HEK293T (cell line): ENCODE measurements at regions not wholly inside any gene's neighbourhood (a gene's known extent, or its start where the extent isn't known, plus 50 kb on each side); places are given as distances from the start of the nearest gene placed in this dataset.

ENCODE experiments used
- CTCF ChIA-PET: fragments of 350-600 bp; formaldehyde crosslinking; extraction: SDS; loops from one replicate; lab custom pipeline; 2021; ENCODE audit warnings: antibody characterized with exemption, inconsistent platforms; lab: Yijun Ruan, JAX
- POLR2A ChIA-PET: fragments of 350-600 bp; formaldehyde crosslinking; extraction: SDS; loops from one replicate; lab custom pipeline; 2020; ENCODE audit warnings: antibody characterized with exemption, inconsistent platforms; lab: Yijun Ruan, JAX
- DNase-seq: peaks from one replicate; pipeline ENCODE4 v3.0.0; 2012; ENCODE audit warnings: mixed read lengths; ENCODE audit errors: extremely low spot score
- ARNT ChIP-seq: fragments of 450-650 bp; IDR thresholded peaks from 2 replicates; pipeline ENCODE4 v1.6.1; 2017; ENCODE audit warnings: mild to moderate bottlenecking
- BHLHE40 ChIP-seq: fragments of 450-650 bp; IDR thresholded peaks from 2 replicates; pipeline ENCODE4 v1.6.1; 2016; ENCODE audit warnings: mild to moderate bottlenecking, moderate library complexity, borderline replicate concordance
- CTBP1 ChIP-seq: fragments of 450-650 bp; IDR thresholded peaks from 2 replicates; pipeline ENCODE4 v1.6.1; 2016; ENCODE audit warnings: borderline replicate concordance
- ELF4 ChIP-seq: fragments of 450-650 bp; IDR thresholded peaks from 2 replicates; pipeline ENCODE4 v1.6.1; 2017; ENCODE audit warnings: antibody characterized with exemption
- FOXA1 ChIP-seq: fragments of 450-650 bp; IDR thresholded peaks from 2 replicates; pipeline ENCODE4 v1.6.1; 2016; ENCODE audit warnings: mild to moderate bottlenecking
- FOXK2 ChIP-seq: fragments of 450-650 bp; IDR thresholded peaks from 2 replicates; pipeline ENCODE4 v1.6.1; 2016; ENCODE audit warnings: mild to moderate bottlenecking
- FOXM1 ChIP-seq: fragments of 450-650 bp; IDR thresholded peaks from 2 replicates; pipeline ENCODE4 v1.6.1; 2017; ENCODE audit warnings: mild to moderate bottlenecking, borderline replicate concordance
- HDGF ChIP-seq: fragments of 450-650 bp; IDR thresholded peaks from 2 replicates; pipeline ENCODE4 v1.6.1; 2017; ENCODE audit warnings: antibody characterized with exemption, borderline replicate concordance
- L3MBTL2 ChIP-seq: fragments of 450-650 bp; conservative IDR thresholded peaks from 2 replicates; pipeline ENCODE4 v1.6.1; 2016; ENCODE audit warnings: mild to moderate bottlenecking
- LEF1 ChIP-seq: fragments of 450-650 bp; IDR thresholded peaks from 2 replicates; pipeline ENCODE4 v1.6.1; 2017; ENCODE audit warnings: mild to moderate bottlenecking, borderline replicate concordance
- NFRKB ChIP-seq: fragments of 450-650 bp; IDR thresholded peaks from 2 replicates; pipeline ENCODE4 v1.6.1; 2016; ENCODE audit warnings: mild to moderate bottlenecking, moderate library complexity
- PKNOX1 ChIP-seq: fragments of 450-650 bp; IDR thresholded peaks from 2 replicates; pipeline ENCODE4 v1.6.1; 2016
- SP1 ChIP-seq: fragments of 450-650 bp; IDR thresholded peaks from 2 replicates; pipeline ENCODE4 v1.6.1; 2017
- SUZ12 ChIP-seq: fragments of 450-650 bp; IDR thresholded peaks from 2 replicates; pipeline ENCODE4 v1.6.1; 2016; ENCODE audit warnings: mild to moderate bottlenecking
- TARDBP ChIP-seq: fragments of 450-650 bp; IDR thresholded peaks from 2 replicates; pipeline ENCODE4 v1.6.1; 2016
- ZNF384 ChIP-seq: fragments of 450-650 bp; IDR thresholded peaks from 2 replicates; pipeline ENCODE4 v1.6.1; 2016

- CTCF ChIA-PET = no interaction called here
- no peak for TF ChIP-seq LEF1
- no peak for TF ChIP-seq BHLHE40
- no peak for TF ChIP-seq ARNT
- TF ChIP-seq FOXA1 = no peak
- TF ChIP-seq ELF4 = no peak
- no peak for TF ChIP-seq TARDBP
- DNase-seq = no peak
- POLR2A ChIA-PET = no interaction called here
These were observed 1678.8 kb downstream of the MAT2B start for GRCh38 chr5:165184183-165184582.

- TF ChIP-seq FOXK2 (no peak), SUZ12 (no peak), BHLHE40 (no peak), NFRKB (no peak), FOXM1 (no peak), L3MBTL2 (no peak), ARNT (no peak), FOXA1 (no peak), ELF4 (no peak), HDGF (no peak), CTBP1 (no peak), LEF1 (no peak), ZNF384 (no peak), PKNOX1 (no peak), SP1 (no peak), TARDBP (no peak)
- no peak for DNase-seq
- CTCF ChIA-PET = no interaction called here
- POLR2A ChIA-PET = no interaction called here
These were observed 1680.3 kb downstream of the MAT2B start for GRCh38 chr5:165185716-165186115.

GRCh38 chr5:165187815-165188214 lies 1682.4 kb downstream of the MAT2B start:
- ChIA-PET POLR2A (no interaction called here), CTCF (no interaction called here)
- no peak for DNase-seq
- TF ChIP-seq LEF1 = no peak
- TF ChIP-seq FOXK2 = no peak
- no peak for TF ChIP-seq FOXA1
- TF ChIP-seq SUZ12 = no peak
- no peak for TF ChIP-seq ARNT
- no peak for TF ChIP-seq NFRKB
- no peak for TF ChIP-seq TARDBP
- no peak for TF ChIP-seq HDGF
- no peak for TF ChIP-seq PKNOX1

GRCh38 chr5:165188556-165189175 lies 1683.2 kb downstream of the MAT2B start:
- ChIA-PET CTCF (no interaction called here), POLR2A (no interaction called here)
- no peak for TF ChIP-seq BHLHE40
- TF ChIP-seq FOXM1 = no peak
- TF ChIP-seq SUZ12 = no peak
- no peak for TF ChIP-seq LEF1
- no peak for TF ChIP-seq NFRKB
- TF ChIP-seq PKNOX1 = no peak
- no peak for TF ChIP-seq FOXK2
- TF ChIP-seq TARDBP = no peak
- no peak for TF ChIP-seq ARNT
- TF ChIP-seq ELF4 = no peak
- no peak for TF ChIP-seq FOXA1
- no peak for TF ChIP-seq SP1
- TF ChIP-seq L3MBTL2 = no peak
- TF ChIP-seq CTBP1 = no peak
- TF ChIP-seq HDGF = no peak
- TF ChIP-seq ZNF384 = no peak
- no peak for DNase-seq

GRCh38 chr5:165196961-165197360 lies 1691.5 kb downstream of the MAT2B start:
- ChIA-PET CTCF (no interaction called here), POLR2A (no interaction called here)
- no peak for DNase-seq
- TF ChIP-seq NFRKB (no peak), CTBP1 (no peak), PKNOX1 (no peak), TARDBP (no peak), FOXA1 (no peak), ZNF384 (no peak), FOXK2 (no peak), SP1 (no peak)

- ChIA-PET CTCF (no interaction called here), POLR2A (no interaction called here)
- DNase-seq = no peak
- TF ChIP-seq ELF4 (no peak), SUZ12 (no peak), FOXM1 (no peak), ZNF384 (no peak), SP1 (no peak), TARDBP (no peak), NFRKB (no peak), BHLHE40 (no peak), ARNT (no peak), L3MBTL2 (no peak), FOXK2 (no peak), HDGF (no peak), PKNOX1 (no peak), FOXA1 (no peak), LEF1 (no peak), CTBP1 (no peak)
These were observed 1696.0 kb downstream of the MAT2B start for GRCh38 chr5:165201369-165201768.
